ENCODE measurements at regions not wholly inside any gene's neighbourhood (a gene's known extent, or its start where the extent isn't known, plus 50 kb on each side); places are given as distances from the start of the nearest gene placed in this dataset.

GRCh38 chr9:16996901-16997491 is 126.5 kb upstream of the BNC2 start:
- Histone ChIP-seq H3K4me1 (ENCODE audit: insufficient read depth, low read length) (no peaks in the 10 kb centered on the region), H2BK20ac (ENCODE audit: low read depth, low read length, poor library complexity, severe bottlenecking) (no peak overlapping the region), H3K9ac (ENCODE audit: extremely low read depth, insufficient read length, low read length) (no peak overlapping the region), H3K4me2 (ENCODE audit: insufficient read depth, insufficient read length, low read length) (no peak overlapping the region), H3K14ac (ENCODE audit: insufficient read depth, low read length) (no peak overlapping the region), H3T11ph (ENCODE audit: low read length) (no peak overlapping the region), H3K79me1 (ENCODE audit: insufficient read depth, low read depth, low read length, poor library complexity, severe bottlenecking) (no peaks in the 10 kb centered on the region), H2BK120ac (ENCODE audit: low read depth, low read length, poor library complexity, severe bottlenecking) (no peak overlapping the region), H3K27me3 (ENCODE audit: insufficient read depth, low read length) (no peaks in the 10 kb centered on the region), H3K18ac (ENCODE audit: insufficient read length, low read depth, low read length) (no peak overlapping the region), H2BK12ac (ENCODE audit: insufficient read length, low read depth, low read length) (no peak overlapping the region), H4K5ac (ENCODE audit: insufficient read length, low read depth, low read length) (no peak overlapping the region), H3K23me2 (ENCODE audit: insufficient read length, low read depth, low read length, poor library complexity, severe bottlenecking) (no peaks in the 10 kb centered on the region), H2AK5ac (ENCODE audit: insufficient read length, low read length) (no peak overlapping the region), H3K56ac (ENCODE audit: insufficient read length, low read depth, low read length) (no peak overlapping the region), H3K27ac (ENCODE audit: insufficient read length, low read depth, low read length) (no peak overlapping the region), H4K91ac (ENCODE audit: insufficient read length, low read depth, low read length) (no peak overlapping the region), H2AFZ (ENCODE audit: low read length) (no peak overlapping the region), H3K23ac (ENCODE audit: insufficient read length, low read depth, low read length) (no peak overlapping the region), H4K8ac (replicated peaks; ENCODE audit: insufficient read length, low read depth, low read length) (no peak overlapping the region), H2BK5ac (ENCODE audit: insufficient read length, low read length) (no peak overlapping the region), H3K9me3 (ENCODE audit: control insufficient read depth, low read depth, low read length) (peaks cover 6% of the 10 kb centered on the region), H3K4ac (ENCODE audit: low read depth, low read length) (no peak overlapping the region), H4K20me1 (ENCODE audit: control insufficient read depth, insufficient read depth, insufficient read length) (no peaks in the 10 kb centered on the region), H3K79me2 (ENCODE audit: insufficient read depth, low read length) (no peaks in the 10 kb centered on the region), H2BK15ac (ENCODE audit: low read depth, low read length) (no peak overlapping the region)
- no peak for TF ChIP-seq CTCF (conservative IDR thresholded peaks at IDR 0.05)
- no CpG with 5 or more reads among the region's 2 CpGs for WGBS (ENCODE audit: extremely low coverage, insufficient read length, low lambda C conversion rate)
- H3K4me3 Mint-ChIP-seq: no peak overlapping the region
- peaks cover 10 to 11% (median 11%) of the 10 kb centered on the region in 3 experiments; a peak in 6 of 7 replicates for H3K36me3 Mint-ChIP-seq (ENCODE audit: insufficient read depth in 1 of 3, low read depth in 3 of 3)
- peaks cover 14 to 25% of the 10 kb centered on the region in 2 experiments for H3K9me3 Mint-ChIP-seq
- no peaks in the 10 kb centered on the region for H3K4me1 Mint-ChIP-seq
- H3K27me3 Mint-ChIP-seq (ENCODE audit: low read depth): no peaks in the 10 kb centered on the region
- no peak overlapping the region for H3K27ac Mint-ChIP-seq
- DNase-seq: no peak
